HEK293 (cell line): ENCODE measurements at regions not wholly inside any gene's neighbourhood (a gene's known extent, or its start where the extent isn't known, plus 50 kb on each side); places are given as distances from the start of the nearest gene placed in this dataset.

ENCODE experiments used
- CTCF ChIP-seq: fragments of 450-650 bp; formaldehyde crosslinking; IDR thresholded peaks from 2 replicates; pipeline ENCODE4 v1.5.1; 2016; ENCODE audit warnings: missing biosample characterization, missing genetic modification characterization
- KLF8 ChIP-seq: fragments of 450-650 bp; formaldehyde crosslinking; IDR thresholded peaks from 2 replicates; pipeline ENCODE4 v1.5.1; 2016; ENCODE audit warnings: missing biosample characterization, missing genetic modification characterization
- REST ChIP-seq: fragments of 450-650 bp; formaldehyde crosslinking; IDR thresholded peaks from 2 replicates; pipeline ENCODE4 v1.5.1; 2016; ENCODE audit warnings: missing biosample characterization, missing genetic modification characterization
- ZBTB20 ChIP-seq: fragments of 450-650 bp; formaldehyde crosslinking; IDR thresholded peaks from 2 replicates; pipeline ENCODE4 v1.5.1; 2016; ENCODE audit warnings: missing biosample characterization, missing genetic modification characterization
- ZNF175 ChIP-seq: fragments of 450-650 bp; formaldehyde crosslinking; IDR thresholded peaks from 2 replicates; pipeline ENCODE4 v1.5.1; 2016; ENCODE audit warnings: missing biosample characterization, missing genetic modification characterization
- ZNF214 ChIP-seq: fragments of 450-650 bp; formaldehyde crosslinking; IDR thresholded peaks from 2 replicates; pipeline ENCODE4 v1.5.1; 2017; ENCODE audit warnings: missing biosample characterization, mild to moderate bottlenecking, missing genetic modification characterization, borderline replicate concordance
- ZNF292 ChIP-seq: fragments of 450-650 bp; formaldehyde crosslinking; IDR thresholded peaks from 2 replicates; pipeline ENCODE4 v1.5.1; 2016; ENCODE audit warnings: low read depth, missing biosample characterization, missing genetic modification characterization, borderline replicate concordance
- ZNF488 ChIP-seq: fragments of 450-650 bp; formaldehyde crosslinking; IDR thresholded peaks from 2 replicates; pipeline ENCODE4 v1.5.1; 2016; ENCODE audit warnings: missing biosample characterization, missing genetic modification characterization
- TF ChIP-seq, protein P1 (sequence below): fragments of 450-650 bp; formaldehyde crosslinking; IDR thresholded peaks from 2 replicates; pipeline ENCODE4 v1.5.1; 2017; ENCODE audit warnings: missing biosample characterization, mild to moderate bottlenecking, missing genetic modification characterization, moderate library complexity

DNA sequence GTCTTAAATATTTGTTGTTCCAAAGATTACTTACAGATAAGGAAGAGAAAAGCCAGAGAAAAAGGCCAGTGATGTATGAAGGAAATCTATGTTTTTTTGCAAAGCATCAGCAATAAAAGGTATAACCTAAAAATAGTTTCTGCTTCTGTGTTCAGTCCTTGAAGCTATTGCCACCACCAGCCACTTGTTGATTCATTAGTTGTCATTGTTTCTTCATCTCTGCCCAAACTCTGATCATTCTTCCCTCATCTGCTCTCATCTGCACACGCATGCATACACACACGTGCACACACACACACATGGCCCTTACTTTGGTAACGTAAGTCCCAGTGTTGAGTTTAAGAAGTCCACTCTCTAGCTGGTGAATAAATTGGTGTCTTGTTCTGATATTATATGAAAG, 540.7 kb downstream of the GATA3 start:
- TF ChIP-seq ZBTB20 (tag by site-specific recombination) (no peak), ZNF214 (tag by site-specific recombination) (no peak), CTCF (no peak), ZNF292 (tag by site-specific recombination) (no peak), REST (tag by site-specific recombination) (no peak), ZNF175 (tag by site-specific recombination) (no peak), ZNF488 (tag by site-specific recombination) (no peak), KLF8 (no peak)
- TF ChIP-seq, protein P1, sequence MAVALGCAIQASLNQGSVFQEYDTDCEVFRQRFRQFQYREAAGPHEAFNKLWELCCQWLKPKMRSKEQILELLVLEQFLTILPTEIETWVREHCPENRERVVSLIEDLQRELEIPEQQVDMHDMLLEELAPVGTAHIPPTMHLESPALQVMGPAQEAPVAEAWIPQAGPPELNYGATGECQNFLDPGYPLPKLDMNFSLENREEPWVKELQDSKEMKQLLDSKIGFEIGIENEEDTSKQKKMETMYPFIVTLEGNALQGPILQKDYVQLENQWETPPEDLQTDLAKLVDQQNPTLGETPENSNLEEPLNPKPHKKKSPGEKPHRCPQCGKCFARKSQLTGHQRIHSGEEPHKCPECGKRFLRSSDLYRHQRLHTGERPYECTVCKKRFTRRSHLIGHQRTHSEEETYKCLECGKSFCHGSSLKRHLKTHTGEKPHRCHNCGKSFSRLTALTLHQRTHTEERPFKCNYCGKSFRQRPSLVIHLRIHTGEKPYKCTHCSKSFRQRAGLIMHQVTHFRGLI (tag by site-specific recombination) = no peak
